DND-41 (cell line): ENCODE measurements at regions not wholly inside any gene's neighbourhood (a gene's known extent, or its start where the extent isn't known, plus 50 kb on each side); places are given as distances from the start of the nearest gene placed in this dataset.

ENCODE experiments used
- CTCF ChIP-seq: IDR thresholded peaks from 2 replicates; pipeline ENCODE4 v1.5.1; 2012; ENCODE audit warnings: borderline replicate concordance, low read length, moderate library complexity, mild to moderate bottlenecking; ENCODE audit not compliant: poor library complexity, severe bottlenecking; ENCODE audit errors: extremely low read depth
- EZH2 ChIP-seq: IDR thresholded peaks from 3 replicates; pipeline ENCODE4 v1.6.1; 2012; ENCODE audit warnings: borderline replicate concordance, low read depth, mild to moderate bottlenecking, moderate library complexity, low read length, inconsistent platforms; ENCODE audit not compliant: severe bottlenecking

GRCh38 chr5:4879693-4880303 lies 260.3 kb upstream of the ADAMTS16 start:
- peak; percentile 91 for TF ChIP-seq CTCF
- TF ChIP-seq EZH2 = no peak
